A673 (cell line): ENCODE measurements at regions not wholly inside any gene's neighbourhood (a gene's known extent, or its start where the extent isn't known, plus 50 kb on each side); places are given as distances from the start of the nearest gene placed in this dataset.

Experiments used
- BruUV-seq: library from RNA; stranded (reverse); fragments of 400-500 nt; replicated peaks from 2 replicates; lab custom pipeline; 2021; lab: Mats Ljungman, UMichigan
- CTCF ChIA-PET: fragments of 300-600 bp; sonication (Branson Sonifier 250); formaldehyde crosslinking; loops from one replicate; lab custom pipeline; 2022; ENCODE audit warnings: antibody characterized with exemption; lab: Charles Lee
- POLR2A ChIA-PET: fragments of 300-600 bp; sonication (Branson Sonifier 250); formaldehyde crosslinking; loops from one replicate; lab custom pipeline; 2022; ENCODE audit warnings: antibody characterized with exemption; ENCODE audit not compliant: low non-redundant PET; lab: Charles Lee
- DNase-seq: peaks from one replicate; pipeline ENCODE4 v3.0.0-alpha.2; 2015; ENCODE audit warnings: low spot score
- H3K27ac ChIP-seq: fragments of 200-600 bp; sonication (generic); 2 replicates; pipeline ENCODE4 v1.5.1; 2016; ENCODE audit warnings: mixed run types, low read depth, mild to moderate bottlenecking, mixed read lengths, antibody characterized with exemption, low read length; ENCODE audit not compliant: poor library complexity, severe bottlenecking
- H3K27me3 ChIP-seq: fragments of 200-600 bp; sonication (generic); replicated peaks from 2 replicates; pipeline ENCODE4 v1.6.1; 2017; ENCODE audit warnings: mixed run types, low read depth, mild to moderate bottlenecking, mixed read lengths, antibody characterized with exemption, low read length; ENCODE audit not compliant: insufficient read depth, poor library complexity
- H3K36me3 ChIP-seq: fragments of 200-600 bp; sonication (generic); 2 replicates; pipeline ENCODE4 v1.6.1; 2016; ENCODE audit warnings: mixed run types, mild to moderate bottlenecking, mixed read lengths, antibody characterized with exemption, low read length; ENCODE audit not compliant: insufficient read depth, poor library complexity, severe bottlenecking
- H3K4me1 ChIP-seq: fragments of 200-600 bp; sonication (generic); 2 replicates; pipeline ENCODE4 v1.6.1; 2017; ENCODE audit warnings: mixed run types, mild to moderate bottlenecking, mixed read lengths, antibody characterized with exemption, low read length; ENCODE audit not compliant: insufficient read depth, poor library complexity, severe bottlenecking
- H3K4me3 ChIP-seq: fragments of 200-600 bp; sonication (generic); 2 replicates; pipeline ENCODE4 v1.5.1; 2016; ENCODE audit warnings: low read depth, mixed run types, mild to moderate bottlenecking, mixed read lengths, low read length; ENCODE audit not compliant: poor library complexity, severe bottlenecking
- H3K9me3 ChIP-seq: fragments of 200-600 bp; sonication (generic); 2 replicates; pipeline ENCODE4 v1.6.1; 2016; ENCODE audit warnings: mixed run types, low read depth, mild to moderate bottlenecking, mixed read lengths, antibody characterized with exemption, low read length; ENCODE audit not compliant: poor library complexity, severe bottlenecking
- CTCF ChIP-seq: fragments of 300-800, 200-600 bp; sonication (generic); conservative IDR thresholded peaks from 2 replicates; pipeline ENCODE4 v1.5.1; 2017; ENCODE audit warnings: low read depth, mild to moderate bottlenecking, antibody characterized with exemption, low read length, moderate library complexity, mixed read lengths
- EZH2 ChIP-seq: fragments of 200-600 bp; sonication (generic); IDR thresholded peaks from 2 replicates; pipeline ENCODE4 v1.6.1; 2017; ENCODE audit warnings: borderline replicate concordance, low read depth, mild to moderate bottlenecking, mixed read lengths, antibody characterized with exemption, low read length; ENCODE audit not compliant: poor library complexity, severe bottlenecking
- intact Hi-C: fragments of 100-400 bp; cut with micrococcal nuclease; formaldehyde crosslinking; loops from one replicate; pipeline ENCODE4 v1.10.0; 2022; ENCODE audit not compliant: unreplicated experiment

GRCh38 chr18:40109252-40110049 lies 1845.6 kb upstream of the PIK3C3 start:
- Histone ChIP-seq H3K4me3 (no peak overlapping the region), H3K9me3 (no peaks in the 10 kb centered on the region), H3K27ac (no peak overlapping the region), H3K27me3 (peaks cover 13% of the 10 kb centered on the region), H3K36me3 (no peaks in the 10 kb centered on the region), H3K4me1 (no peaks in the 10 kb centered on the region)
- BruUV-seq, result no TSS peak
- ChIA-PET POLR2A (no interaction called here), CTCF (no interaction called here)
- DNase-seq, result no peak
- no peak for TF ChIP-seq EZH2
- no peak for TF ChIP-seq CTCF
- intact Hi-C loops, result no loop called here

- TF ChIP-seq EZH2 (no peak), CTCF (no peak)
- H3K4me3 ChIP-seq, result no peak overlapping the region
- no TSS peak for BruUV-seq
- DNase-seq, result no peak
- intact Hi-C loops, result no loop called here
- H3K9me3 ChIP-seq, result no peaks in the 10 kb centered on the region
- CTCF ChIA-PET, result no interaction called here
- H3K36me3 ChIP-seq, result no peaks in the 10 kb centered on the region
- no peaks in the 10 kb centered on the region for H3K4me1 ChIP-seq
- no peak overlapping the region for H3K27ac ChIP-seq
- POLR2A ChIA-PET, result no interaction called here
- peaks cover 16% of the 10 kb centered on the region for H3K27me3 ChIP-seq
These were observed 1846.4 kb upstream of the PIK3C3 start for GRCh38 chr18:40108596-40108995.

GRCh38 chr18:40102903-40103302 lies 1852.1 kb upstream of the PIK3C3 start:
- Histone ChIP-seq H3K36me3 (no peaks in the 10 kb centered on the region), H3K9me3 (no peaks in the 10 kb centered on the region), H3K27me3 (peaks cover 27% of the 10 kb centered on the region), H3K4me1 (no peaks in the 10 kb centered on the region), H3K4me3 (no peak overlapping the region), H3K27ac (no peak overlapping the region)
- BruUV-seq, result no TSS peak
- TF ChIP-seq CTCF (no peak), EZH2 (no peak)
- DNase-seq, result no peak
- CTCF ChIA-PET, result no interaction called here
- POLR2A ChIA-PET, result no interaction called here
- intact Hi-C loops, result no loop called here
